Right atrium auricular region (tissue), 2 donors: ENCODE measurements at regions not wholly inside any gene's neighbourhood (a gene's known extent, or its start where the extent isn't known, plus 50 kb on each side); places are given as distances from the start of the nearest gene placed in this dataset.

ENCODE experiments used
- DNase-seq: peaks from one replicate; pipeline ENCODE4 v3.0.0-alpha.2; 2019; ENCODE audit warnings: low spot score
- H3K27ac ChIP-seq, 2 donors: fragments of 200-600 bp; sonication (generic); 1 replicate in 1 of 2; 2 replicates in 1 of 2; pipeline ENCODE4 v1.5.1; 2016 to 2019
- H3K27me3 ChIP-seq, 2 donors: fragments of 200-600 bp; sonication (generic); one replicate each; pipeline versions ENCODE4 v1.5.1 to v1.6.0; 2017 to 2019
- H3K36me3 ChIP-seq: fragments of 200-600 bp; sonication (generic); one replicate; pipeline ENCODE4 v1.5.1; 2016
- H3K4me1 ChIP-seq, 2 donors: fragments of 200-600 bp; sonication (generic); one replicate each; pipeline versions ENCODE4 v1.5.1 to v1.6.0; 2017 to 2019
- H3K4me3 ChIP-seq, 2 donors: fragments of 200-600 bp; sonication (generic); 1 replicate in 1 of 2; 2 replicates in 1 of 2; pipeline ENCODE4 v1.5.1; 2017 to 2019; ENCODE audit warnings: mild to moderate bottlenecking in 1 of 2, moderate library complexity in 1 of 2
- H3K9me3 ChIP-seq, 2 donors: fragments of 200-600 bp; sonication (generic); one replicate each; pipeline ENCODE4 v1.5.1; 2019
- TF ChIP-seq, protein P1 (sequence below), 2 donors: fragments of 200-600 bp; sonication (generic); IDR thresholded peaks; one replicate each; pipeline ENCODE4 v1.5.1; 2019; ENCODE audit warnings: antibody characterized with exemption in 2 of 2

DNA sequence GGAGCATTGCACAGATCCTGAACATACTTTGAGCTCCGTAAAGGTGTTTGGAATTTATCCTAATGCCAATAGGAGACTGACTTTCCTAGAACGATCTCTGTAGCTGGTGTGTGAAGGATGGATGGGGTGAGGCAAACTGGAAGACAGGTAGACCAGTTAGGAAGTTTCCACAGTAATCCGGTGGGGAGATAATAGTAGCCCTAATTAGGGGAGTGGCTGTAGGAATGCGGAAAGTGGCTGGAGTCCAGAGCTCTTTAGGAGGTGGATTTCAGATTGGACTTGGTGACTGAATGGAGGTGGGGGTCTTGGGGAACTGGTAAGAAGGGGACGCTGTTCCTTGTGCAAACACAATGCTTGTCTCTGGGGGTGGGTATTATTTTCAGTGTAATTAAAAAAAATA, 146.3 kb downstream of the SOX4 start:
- H3K4me1 ChIP-seq: peaks cover 0 to 15% of the 10 kb centered on the region in 2 donors

DNA sequence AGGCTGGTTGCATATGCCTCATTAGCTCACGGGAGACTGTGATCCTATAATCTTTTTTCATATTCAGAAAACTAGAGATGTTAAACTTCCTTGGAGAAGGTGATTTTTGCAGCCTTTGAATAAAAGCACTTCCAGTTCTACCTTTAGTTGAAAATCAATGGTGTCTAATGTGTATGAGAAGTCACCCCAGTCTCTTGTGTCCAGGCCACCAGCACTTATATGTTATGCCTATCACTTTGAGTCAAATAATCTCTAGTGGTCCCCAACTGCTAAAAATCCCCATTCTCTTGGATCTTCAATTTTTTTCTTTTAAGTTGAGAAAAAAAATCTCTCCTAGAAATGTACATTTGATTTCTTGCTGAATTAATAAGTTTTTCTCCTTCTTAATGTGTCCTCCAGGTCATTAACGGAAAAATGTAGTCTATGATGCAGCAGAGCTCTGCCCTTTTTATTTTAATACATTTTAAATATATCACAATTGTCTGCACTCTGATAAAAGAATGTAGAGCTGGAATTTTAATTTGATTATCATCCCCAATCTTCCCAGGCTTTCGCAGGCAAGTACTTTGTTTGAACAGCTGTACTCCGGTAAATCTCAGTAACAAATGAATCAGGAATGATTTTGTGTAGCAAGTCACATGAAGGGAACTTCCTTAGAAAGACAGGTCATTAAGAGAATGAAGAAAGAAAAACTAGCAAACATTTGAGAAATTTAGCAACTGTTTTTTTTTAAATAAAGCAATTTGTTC, 147.0 kb downstream of the SOX4 start:
- Histone ChIP-seq H3K4me1 (peaks cover 0 to 15% of the 10 kb centered on the region in 2 donors), H3K4me3 (no peak overlapping the region), H3K27ac (no peak overlapping the region)

More for the DNA sequence above, 146.3 kb downstream of the SOX4 start:
- H3K4me3 ChIP-seq: no peak overlapping the region
- no peak for DNase-seq
- TF ChIP-seq, protein P1, sequence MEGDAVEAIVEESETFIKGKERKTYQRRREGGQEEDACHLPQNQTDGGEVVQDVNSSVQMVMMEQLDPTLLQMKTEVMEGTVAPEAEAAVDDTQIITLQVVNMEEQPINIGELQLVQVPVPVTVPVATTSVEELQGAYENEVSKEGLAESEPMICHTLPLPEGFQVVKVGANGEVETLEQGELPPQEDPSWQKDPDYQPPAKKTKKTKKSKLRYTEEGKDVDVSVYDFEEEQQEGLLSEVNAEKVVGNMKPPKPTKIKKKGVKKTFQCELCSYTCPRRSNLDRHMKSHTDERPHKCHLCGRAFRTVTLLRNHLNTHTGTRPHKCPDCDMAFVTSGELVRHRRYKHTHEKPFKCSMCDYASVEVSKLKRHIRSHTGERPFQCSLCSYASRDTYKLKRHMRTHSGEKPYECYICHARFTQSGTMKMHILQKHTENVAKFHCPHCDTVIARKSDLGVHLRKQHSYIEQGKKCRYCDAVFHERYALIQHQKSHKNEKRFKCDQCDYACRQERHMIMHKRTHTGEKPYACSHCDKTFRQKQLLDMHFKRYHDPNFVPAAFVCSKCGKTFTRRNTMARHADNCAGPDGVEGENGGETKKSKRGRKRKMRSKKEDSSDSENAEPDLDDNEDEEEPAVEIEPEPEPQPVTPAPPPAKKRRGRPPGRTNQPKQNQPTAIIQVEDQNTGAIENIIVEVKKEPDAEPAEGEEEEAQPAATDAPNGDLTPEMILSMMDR (IDR thresholded peaks at IDR 0.05): no peak
- H3K27me3 ChIP-seq: no peaks in the 10 kb centered on the region
- H3K27ac ChIP-seq: no peak overlapping the region
- no peaks in the 10 kb centered on the region for H3K36me3 ChIP-seq
- H3K9me3 ChIP-seq: no peaks in the 10 kb centered on the region

DNA sequence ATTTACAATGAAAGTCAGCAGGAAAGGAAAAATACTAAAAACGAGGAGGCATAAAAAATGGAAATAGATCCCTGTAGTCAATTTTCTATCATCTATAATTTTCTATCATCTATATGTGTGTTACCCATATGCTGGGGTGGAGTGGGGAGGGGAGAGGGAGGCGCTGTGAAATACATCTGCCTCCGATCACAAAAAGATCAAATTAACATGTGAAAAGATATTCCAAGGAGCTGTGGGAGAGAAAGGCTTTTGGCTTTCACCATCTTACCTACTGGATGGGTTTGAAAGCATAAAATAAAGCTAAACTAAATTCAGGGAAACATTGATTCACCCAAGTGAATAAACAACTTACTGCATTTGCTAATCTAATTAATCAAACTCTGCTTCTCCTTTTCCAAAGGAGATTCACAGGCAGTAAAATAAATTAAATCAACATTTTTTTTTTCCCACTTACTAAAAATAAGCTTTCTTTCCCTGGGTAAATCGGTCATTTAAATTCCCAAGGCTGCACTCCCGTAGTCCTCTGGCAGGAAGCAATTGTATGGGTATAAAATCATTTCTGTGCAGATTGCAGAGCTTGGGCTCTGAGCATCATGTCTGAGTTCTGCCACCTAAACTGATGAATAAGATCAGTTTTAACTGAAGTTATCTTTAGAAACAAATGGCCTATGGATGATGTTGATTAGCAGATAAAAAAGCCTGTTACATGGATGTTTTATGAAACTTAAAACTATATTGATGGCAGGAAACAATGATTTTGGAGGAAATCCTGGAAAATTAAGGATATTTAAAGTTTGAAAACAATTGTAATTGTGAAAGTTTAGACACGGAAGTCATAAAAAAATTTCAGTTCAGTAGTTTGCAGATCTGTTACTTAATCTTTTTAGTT, 147.9 kb downstream of the SOX4 start:
- Histone ChIP-seq H3K4me1 (peaks cover 0 to 15% of the 10 kb centered on the region in 2 donors), H3K27me3 (no peaks in the 10 kb centered on the region), H3K36me3 (no peaks in the 10 kb centered on the region), H3K4me3 (no peak overlapping the region), H3K27ac (no peak overlapping the region), H3K9me3 (no peaks in the 10 kb centered on the region)
- TF ChIP-seq, protein P1 (IDR thresholded peaks at IDR 0.05): no peak
- DNase-seq: no peak

More for the DNA sequence above, 147.0 kb downstream of the SOX4 start:
- no peaks in the 10 kb centered on the region for H3K9me3 ChIP-seq
- DNase-seq: no peak
- no peaks in the 10 kb centered on the region for H3K27me3 ChIP-seq
- TF ChIP-seq, protein P1 (IDR thresholded peaks at IDR 0.05): no peak
- H3K36me3 ChIP-seq: no peaks in the 10 kb centered on the region

DNA sequence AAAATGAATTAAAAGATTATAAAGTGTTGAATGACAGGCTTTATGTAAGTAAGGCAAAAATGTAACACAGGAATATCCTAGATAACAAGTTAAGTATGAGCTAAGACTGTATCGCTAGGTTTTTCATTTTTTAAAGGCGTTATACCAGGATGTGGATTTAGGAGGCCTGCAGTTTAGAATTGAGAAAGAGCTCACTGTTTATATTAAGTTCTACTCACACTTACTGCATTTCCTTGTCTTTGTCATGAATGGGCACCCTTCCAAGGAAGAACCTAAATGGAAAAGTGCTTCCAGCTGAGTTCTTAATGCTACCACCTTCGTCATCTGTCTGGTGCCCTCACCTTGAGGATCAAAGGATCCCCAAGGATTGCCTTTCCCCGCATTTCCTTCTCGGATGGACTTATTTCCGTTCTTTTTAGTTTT, 148.7 kb downstream of the SOX4 start:
- no peak for DNase-seq
- H3K27me3 ChIP-seq: no peaks in the 10 kb centered on the region
- no peaks in the 10 kb centered on the region for H3K9me3 ChIP-seq
- no peak overlapping the region for H3K4me3 ChIP-seq
- H3K4me1 ChIP-seq: peaks cover 0 to 15% of the 10 kb centered on the region in 2 donors
- TF ChIP-seq, protein P1 (IDR thresholded peaks at IDR 0.05): no peak
- no peaks in the 10 kb centered on the region for H3K36me3 ChIP-seq
- no peak overlapping the region for H3K27ac ChIP-seq

DNA sequence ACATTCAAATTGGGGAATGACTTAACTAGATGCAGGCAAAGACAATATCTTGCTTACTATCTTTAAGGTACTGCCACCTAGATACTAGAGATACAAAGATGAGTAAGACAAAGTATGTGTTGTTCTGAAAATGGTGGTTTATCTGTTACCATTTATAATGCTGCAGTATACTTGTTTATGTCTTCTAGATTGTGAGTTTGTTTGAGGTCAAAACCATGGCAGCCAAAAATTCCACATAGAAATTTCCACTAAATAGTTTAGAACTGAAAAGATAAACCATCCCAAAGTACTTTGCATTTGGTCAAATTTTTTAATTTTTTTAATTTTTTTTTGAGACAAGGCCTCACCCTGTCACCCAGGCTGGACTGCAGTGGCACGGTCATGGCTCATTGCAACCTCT, 150.8 kb downstream of the SOX4 start:
- Histone ChIP-seq H3K27ac (no peak overlapping the region), H3K27me3 (no peaks in the 10 kb centered on the region), H3K4me3 (no peak overlapping the region), H3K4me1 (peaks cover 0 to 15% of the 10 kb centered on the region in 2 donors), H3K9me3 (no peaks in the 10 kb centered on the region), H3K36me3 (no peaks in the 10 kb centered on the region)
- DNase-seq: no peak
- TF ChIP-seq, protein P1 (IDR thresholded peaks at IDR 0.05): no peak
